Thyroid gland (tissue), 4 donors: ENCODE measurements at regions not wholly inside any gene's neighbourhood (a gene's known extent, or its start where the extent isn't known, plus 50 kb on each side); places are given as distances from the start of the nearest gene placed in this dataset.

Experiments used
- CTCF ChIP-seq, 6 experiments: fragments of 200-600 bp in 3 of 6; fragments of 450-650 bp in 3 of 6; sonication (generic) in 3 of 6; IDR thresholded peaks; one replicate each; pipeline ENCODE4 v1.5.1; 2016 to 2019; ENCODE audit warnings: antibody characterized with exemption in 6 of 6, mild to moderate bottlenecking in 2 of 6, inconsistent platforms in 1 of 6, moderate library complexity in 1 of 6
- POLR2A ChIP-seq, 2 donors: fragments of 450-650 bp; IDR thresholded peaks; one replicate each; pipeline ENCODE4 v1.6.1; 2017; ENCODE audit warnings: antibody characterized with exemption in 2 of 2, mild to moderate bottlenecking in 2 of 2, moderate library complexity in 1 of 2

DNA sequence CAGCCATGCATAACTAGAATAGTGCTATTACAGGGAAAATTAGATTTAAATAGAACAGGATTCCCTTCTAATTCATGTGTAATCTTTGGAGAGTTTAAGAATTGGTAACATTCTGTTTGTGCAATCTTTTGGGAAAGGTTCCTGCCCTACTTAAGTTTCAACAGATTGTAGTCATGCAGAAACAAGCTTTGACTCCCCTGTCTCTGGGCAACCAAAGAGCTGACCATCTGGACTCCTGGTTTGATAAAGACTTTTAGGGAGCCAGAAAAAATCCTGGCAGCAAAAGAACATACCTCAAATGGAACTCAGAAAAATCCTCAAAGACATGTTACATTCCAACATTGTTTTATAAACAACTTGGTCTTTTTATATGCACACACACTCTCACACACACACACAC, 191.1 kb upstream of the NEIL3 start:
- no peak for TF ChIP-seq CTCF (IDR thresholded peaks at IDR 0.05)
- no peak for TF ChIP-seq POLR2A (IDR thresholded peaks at IDR 0.05)
